Left lung (tissue), 4 donors: ENCODE measurements at regions not wholly inside any gene's neighbourhood (a gene's known extent, or its start where the extent isn't known, plus 50 kb on each side); places are given as distances from the start of the nearest gene placed in this dataset.

Source experiments
- ATAC-seq: fragments of 200-7000 bp; cut with Tn5 transposase; one replicate; pipeline ENCODE4 v1.9.1; 2020; ENCODE audit warnings: moderate library complexity
- DNase-seq, 4 donors: peaks; one replicate each; pipeline ENCODE4 v3.0.0-alpha.2; 2013 to 2020
- H3K27ac ChIP-seq, 2 donors: fragments of 200-600 bp; sonication (generic) in 1 of 2; one replicate each; pipeline versions ENCODE4 v1.5.0 to v1.8.0; 2020 to 2021
- H3K27me3 ChIP-seq, 2 donors: fragments of 200-600 bp; sonication (generic) in 1 of 2; one replicate each; pipeline versions ENCODE4 v1.5.0 to v1.8.0; 2020 to 2021
- H3K36me3 ChIP-seq, 2 donors: fragments of 200-600 bp; sonication (generic) in 1 of 2; one replicate each; pipeline versions ENCODE4 v1.5.0 to v1.8.0; 2020 to 2021
- H3K4me1 ChIP-seq, 2 donors: fragments of 200-600 bp; one replicate each; pipeline ENCODE4 v1.8.0; 2021
- H3K4me3 ChIP-seq, 2 donors: fragments of 200-600 bp; sonication (generic) in 1 of 2; one replicate each; pipeline versions ENCODE4 v1.5.0 to v1.8.0; 2020 to 2021; ENCODE audit warnings: mild to moderate bottlenecking in 1 of 2
- H3K9me3 ChIP-seq, 2 donors: fragments of 200-600 bp; sonication (generic) in 1 of 2; one replicate each; pipeline versions ENCODE4 v1.5.0 to v1.8.0; 2020 to 2021
- CTCF ChIP-seq, 2 donors: fragments of 200-600 bp; sonication (generic) in 1 of 2; IDR thresholded peaks; one replicate each; pipeline versions ENCODE4 v1.5.0 to v1.8.0; 2021; ENCODE audit warnings: antibody characterized with exemption in 2 of 2
- intact Hi-C, 2 donors: fragments of 100-400 bp; cut with DNase I; formaldehyde crosslinking; loops; one replicate each; pipeline versions ENCODE4 v1.11.2 to v1.14.2; 2022
- donor health status: DM: no; HTN: yes; CAD: no.
- donor health status: DM: no; HTN: no; CAD: no.

DNA sequence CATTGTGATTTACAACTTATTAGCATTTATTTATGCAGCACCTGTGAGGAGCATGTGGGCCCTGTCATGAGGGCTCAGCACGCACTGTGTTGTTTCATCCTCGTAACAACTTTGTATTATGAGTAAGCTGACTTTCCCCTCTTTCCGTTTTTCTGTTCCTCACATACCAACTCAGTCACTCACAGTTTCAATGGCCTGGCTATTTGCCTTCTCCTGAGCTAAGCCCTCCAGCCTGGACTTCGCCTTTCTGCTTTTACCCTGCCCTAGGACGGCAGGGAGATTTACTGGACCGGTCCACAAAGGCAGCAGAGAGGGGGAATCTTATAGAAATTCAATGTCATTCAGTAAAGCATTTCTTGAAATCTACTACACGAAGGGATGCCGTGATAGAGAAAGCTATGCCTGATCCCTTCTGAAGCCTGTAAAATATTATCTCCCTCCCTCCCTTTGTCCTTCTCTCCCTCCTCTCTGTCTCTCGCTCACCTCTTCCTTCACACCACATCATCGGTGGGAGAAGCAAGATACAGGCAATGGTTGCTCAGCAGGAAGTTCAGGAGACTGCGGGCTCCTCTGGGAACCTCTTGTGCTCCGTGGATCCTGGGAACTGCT is 219.2 kb upstream of the TBX3 start:
- H3K4me3 ChIP-seq = no peak overlapping the region
- no peaks in the 10 kb centered on the region for H3K36me3 ChIP-seq
- ATAC-seq (no peak), DNase-seq (no peak)
- no peak for TF ChIP-seq CTCF (IDR thresholded peaks at IDR 0.05)
- no peaks in the 10 kb centered on the region for H3K9me3 ChIP-seq
- H3K27ac ChIP-seq = no peak overlapping the region
- intact Hi-C loops = no loop called here
- no peaks in the 10 kb centered on the region for H3K27me3 ChIP-seq
- no peaks in the 10 kb centered on the region for H3K4me1 ChIP-seq

GRCh38 chr12:114902665-114903064 is 218.7 kb upstream of the TBX3 start:
- DNase-seq = no peak
- Histone ChIP-seq H3K27me3 (no peaks in the 10 kb centered on the region), H3K4me3 (no peak overlapping the region), H3K27ac (no peak overlapping the region), H3K9me3 (no peaks in the 10 kb centered on the region), H3K4me1 (no peaks in the 10 kb centered on the region), H3K36me3 (no peaks in the 10 kb centered on the region)
- TF ChIP-seq CTCF (IDR thresholded peaks at IDR 0.05) = no peak
- ATAC-seq = no peak
- intact Hi-C loops = no loop called here

DNA sequence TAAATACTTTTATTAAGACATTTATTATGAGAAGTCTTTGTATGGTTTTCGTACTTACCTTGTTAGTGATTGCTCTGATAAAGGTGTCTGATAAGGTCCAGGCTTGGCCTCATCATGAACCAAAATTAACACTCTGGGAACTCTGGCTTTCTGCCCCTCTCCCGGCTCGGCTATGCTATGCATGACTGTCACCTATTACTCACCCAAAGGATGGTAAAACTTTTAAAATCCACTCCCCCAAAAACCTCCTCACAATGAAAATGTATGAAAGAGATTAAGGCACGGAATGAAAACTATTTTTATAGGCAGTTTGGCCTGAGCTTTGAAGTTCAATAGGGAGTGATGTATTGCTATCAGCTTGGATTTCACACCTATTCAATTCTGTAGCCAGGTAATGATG is 217.3 kb upstream of the TBX3 start:
- intact Hi-C loops = no loop called here
- no peak for TF ChIP-seq CTCF (IDR thresholded peaks at IDR 0.05)
- no peaks in the 10 kb centered on the region for H3K4me1 ChIP-seq

DNA sequence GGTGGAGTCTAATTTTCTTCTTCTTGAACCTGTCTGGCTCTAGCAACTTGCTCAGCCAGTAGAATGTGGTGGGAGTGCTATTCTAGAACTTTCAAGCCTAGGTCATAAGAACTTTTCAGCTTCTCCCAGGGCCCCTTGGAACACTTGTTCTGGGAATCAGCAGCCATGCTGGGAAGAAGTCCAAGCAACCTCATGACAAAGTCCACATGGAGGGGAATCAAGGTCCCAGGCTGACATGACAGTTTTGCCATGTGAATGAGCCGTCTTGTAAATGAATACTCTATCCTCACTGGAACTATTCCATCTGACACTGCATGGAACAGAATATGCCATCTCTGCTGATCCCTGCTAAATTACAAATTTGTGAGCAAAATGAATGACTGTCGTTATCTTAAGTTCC is 214.2 kb upstream of the TBX3 start:
- H3K27ac ChIP-seq = no peak overlapping the region
- no peak for DNase-seq
- TF ChIP-seq CTCF (IDR thresholded peaks at IDR 0.05) = no peak
- H3K4me3 ChIP-seq = no peak overlapping the region
- no peaks in the 10 kb centered on the region for H3K9me3 ChIP-seq
- no peaks in the 10 kb centered on the region for H3K36me3 ChIP-seq
- no peak for ATAC-seq
- H3K27me3 ChIP-seq = no peaks in the 10 kb centered on the region
- intact Hi-C loops = no loop called here
- no peaks in the 10 kb centered on the region for H3K4me1 ChIP-seq

More for the DNA sequence above, 217.3 kb upstream of the TBX3 start:
- ATAC-seq (no peak), DNase-seq (no peak)
- Histone ChIP-seq H3K36me3 (no peaks in the 10 kb centered on the region), H3K27ac (no peak overlapping the region), H3K4me3 (no peak overlapping the region), H3K9me3 (no peaks in the 10 kb centered on the region), H3K27me3 (no peaks in the 10 kb centered on the region)

DNA sequence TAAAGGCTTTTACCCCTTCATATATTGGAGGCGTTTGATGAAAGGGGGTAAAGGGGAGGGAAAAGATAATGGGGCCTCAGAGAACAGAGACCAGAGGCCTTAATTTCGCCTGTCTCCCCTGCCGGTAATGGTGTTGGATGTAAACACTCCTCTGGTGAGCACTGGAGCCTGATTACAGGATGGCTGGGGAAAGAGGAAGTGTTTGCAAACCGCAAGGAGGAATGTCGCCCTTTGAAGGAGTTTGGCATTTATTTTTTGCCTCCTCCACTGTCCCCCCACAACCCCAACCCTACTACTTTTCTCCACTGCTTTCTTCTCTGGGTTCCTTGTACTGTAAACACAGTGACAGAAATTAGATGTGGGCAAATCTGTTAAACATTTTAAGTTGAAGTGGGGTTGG is 211.9 kb upstream of the TBX3 start:
- ATAC-seq (no peak), DNase-seq (no peak)
- TF ChIP-seq CTCF (IDR thresholded peaks at IDR 0.05) = no peak
- H3K9me3 ChIP-seq = no peaks in the 10 kb centered on the region
- H3K27me3 ChIP-seq = no peaks in the 10 kb centered on the region
- no peak overlapping the region for H3K4me3 ChIP-seq
- no peaks in the 10 kb centered on the region for H3K36me3 ChIP-seq
- intact Hi-C loops = no loop called here
- H3K27ac ChIP-seq = no peak overlapping the region
- H3K4me1 ChIP-seq = no peaks in the 10 kb centered on the region
